ENCODE measurements at regions not wholly inside any gene's neighbourhood (a gene's known extent, or its start where the extent isn't known, plus 50 kb on each side); places are given as distances from the start of the nearest gene placed in this dataset.

DNA sequence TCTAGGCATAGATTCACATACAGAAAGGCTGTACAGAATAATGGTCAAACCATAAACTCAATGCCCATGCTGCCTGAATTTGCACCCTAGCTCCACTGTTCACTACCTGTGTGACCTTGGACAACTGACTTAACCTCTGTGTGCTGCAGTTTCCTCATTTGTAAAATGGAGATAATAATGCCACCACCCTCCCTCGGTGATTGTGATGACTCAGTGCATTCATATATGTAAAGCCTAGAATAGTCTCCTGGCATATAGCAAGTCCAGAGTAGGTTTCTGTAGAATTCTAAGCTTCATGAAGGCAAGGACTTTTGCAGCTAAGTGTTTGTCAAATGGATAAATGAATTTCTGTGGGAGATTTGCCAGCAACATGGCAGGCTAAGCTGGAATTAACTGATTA lies 297.8 kb upstream of the NR4A3 start:
- no peaks in the 10 kb centered on the region for H3K36me3 ChIP-seq (ENCODE audit: insufficient read depth)
- no peaks in the 10 kb centered on the region for H3K79me2 ChIP-seq (ENCODE audit: insufficient read depth, low read depth)
- H4K20me1 ChIP-seq (ENCODE audit: insufficient read depth) = no peaks in the 10 kb centered on the region
- H3K4me3 ChIP-seq (IDR thresholded peaks at IDR 0.05; ENCODE audit: insufficient read depth, low read depth, low read length) = no peak overlapping the region
- no peak overlapping the region for H2AFZ ChIP-seq (ENCODE audit: low read depth)
- no peaks in the 10 kb centered on the region for H3K27me3 ChIP-seq (ENCODE audit: insufficient read depth, low read depth)
- H3K4me2 ChIP-seq = no peak overlapping the region
- H3K4me1 ChIP-seq (ENCODE audit: low read depth, poor library complexity, severe bottlenecking) = no peaks in the 10 kb centered on the region
- TF ChIP-seq, protein P1, sequence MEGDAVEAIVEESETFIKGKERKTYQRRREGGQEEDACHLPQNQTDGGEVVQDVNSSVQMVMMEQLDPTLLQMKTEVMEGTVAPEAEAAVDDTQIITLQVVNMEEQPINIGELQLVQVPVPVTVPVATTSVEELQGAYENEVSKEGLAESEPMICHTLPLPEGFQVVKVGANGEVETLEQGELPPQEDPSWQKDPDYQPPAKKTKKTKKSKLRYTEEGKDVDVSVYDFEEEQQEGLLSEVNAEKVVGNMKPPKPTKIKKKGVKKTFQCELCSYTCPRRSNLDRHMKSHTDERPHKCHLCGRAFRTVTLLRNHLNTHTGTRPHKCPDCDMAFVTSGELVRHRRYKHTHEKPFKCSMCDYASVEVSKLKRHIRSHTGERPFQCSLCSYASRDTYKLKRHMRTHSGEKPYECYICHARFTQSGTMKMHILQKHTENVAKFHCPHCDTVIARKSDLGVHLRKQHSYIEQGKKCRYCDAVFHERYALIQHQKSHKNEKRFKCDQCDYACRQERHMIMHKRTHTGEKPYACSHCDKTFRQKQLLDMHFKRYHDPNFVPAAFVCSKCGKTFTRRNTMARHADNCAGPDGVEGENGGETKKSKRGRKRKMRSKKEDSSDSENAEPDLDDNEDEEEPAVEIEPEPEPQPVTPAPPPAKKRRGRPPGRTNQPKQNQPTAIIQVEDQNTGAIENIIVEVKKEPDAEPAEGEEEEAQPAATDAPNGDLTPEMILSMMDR (conservative IDR thresholded peaks at IDR 0.05; ENCODE audit: low read depth, low read length) = no peak
- no peak overlapping the region for H3K9ac ChIP-seq
- no peak overlapping the region for H3K27ac ChIP-seq

DNA sequence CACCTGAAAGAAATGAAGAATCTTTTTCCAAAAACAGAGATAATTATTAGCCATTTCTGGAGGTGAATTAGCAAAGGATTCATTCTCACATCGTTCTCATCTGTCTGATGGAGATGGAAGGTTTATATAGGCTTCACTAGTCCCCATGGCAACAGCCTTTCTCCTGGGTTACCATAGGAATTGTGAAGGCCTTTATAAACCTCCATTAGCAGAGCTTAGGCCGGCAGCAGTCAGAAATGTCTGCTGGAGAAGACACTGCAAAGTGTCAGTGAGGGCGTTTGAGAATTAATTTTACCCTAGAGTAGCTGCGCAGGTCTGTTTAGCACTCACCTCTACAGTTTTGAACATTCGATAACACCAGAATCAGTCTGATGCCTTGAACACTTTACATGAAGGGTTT lies 290.4 kb upstream of the NR4A3 start:
- TF ChIP-seq, protein P1 (conservative IDR thresholded peaks at IDR 0.05; ENCODE audit: low read depth, low read length) = no peak
- H3K9ac ChIP-seq = no peak overlapping the region
- no peaks in the 10 kb centered on the region for H3K27me3 ChIP-seq (ENCODE audit: insufficient read depth, low read depth)
- H3K4me1 ChIP-seq (ENCODE audit: low read depth, poor library complexity, severe bottlenecking) = peaks cover 21% of the 10 kb centered on the region
- no peak overlapping the region for H3K27ac ChIP-seq
- H3K79me2 ChIP-seq (ENCODE audit: insufficient read depth, low read depth) = no peaks in the 10 kb centered on the region
- no peak overlapping the region for H3K4me3 ChIP-seq (IDR thresholded peaks at IDR 0.05; ENCODE audit: insufficient read depth, low read depth, low read length)
- H3K36me3 ChIP-seq (ENCODE audit: insufficient read depth) = no peaks in the 10 kb centered on the region
- no peak overlapping the region for H3K4me2 ChIP-seq
- no peaks in the 10 kb centered on the region for H4K20me1 ChIP-seq (ENCODE audit: insufficient read depth)
- no peak overlapping the region for H2AFZ ChIP-seq (ENCODE audit: low read depth)

DNA sequence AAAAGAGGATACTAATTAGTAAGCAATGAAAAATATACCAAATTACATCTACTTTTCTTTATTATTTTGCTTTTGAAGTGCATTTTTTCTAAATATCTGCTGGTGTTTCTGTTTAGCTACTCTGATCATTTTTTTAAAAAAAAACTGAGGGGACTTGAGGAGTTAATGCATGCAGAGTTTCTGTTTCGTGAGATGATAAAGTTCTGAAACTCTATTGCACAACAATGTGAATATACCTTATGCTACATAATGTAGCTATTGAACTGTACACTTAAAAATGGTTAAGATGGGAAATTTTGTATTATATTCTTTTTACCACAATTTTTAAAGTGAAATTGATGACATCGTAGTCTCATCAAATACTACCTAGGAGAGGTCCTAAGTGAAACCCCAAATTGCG lies 288.3 kb upstream of the NR4A3 start:
- Histone ChIP-seq H3K27me3 (ENCODE audit: insufficient read depth, low read depth) (no peaks in the 10 kb centered on the region), H3K79me2 (ENCODE audit: insufficient read depth, low read depth) (no peaks in the 10 kb centered on the region), H3K27ac (peak overlapping the region; percentile 1; the same call in 1 of the 2 replicates), H2AFZ (ENCODE audit: low read depth) (peak overlapping the region; percentile 13; the same call in 1 of the 2 replicates), H3K4me3 (IDR thresholded peaks at IDR 0.05; ENCODE audit: insufficient read depth, low read depth, low read length) (no peak overlapping the region), H3K9ac (no peak overlapping the region), H3K4me1 (ENCODE audit: low read depth, poor library complexity, severe bottlenecking) (peaks cover 21% of the 10 kb centered on the region), H3K4me2 (peak overlapping the region; percentile 56), H3K36me3 (ENCODE audit: insufficient read depth) (no peaks in the 10 kb centered on the region), H4K20me1 (ENCODE audit: insufficient read depth) (no peaks in the 10 kb centered on the region)
- TF ChIP-seq, protein P1 (conservative IDR thresholded peaks at IDR 0.05; ENCODE audit: low read depth, low read length) = no peak

DNA sequence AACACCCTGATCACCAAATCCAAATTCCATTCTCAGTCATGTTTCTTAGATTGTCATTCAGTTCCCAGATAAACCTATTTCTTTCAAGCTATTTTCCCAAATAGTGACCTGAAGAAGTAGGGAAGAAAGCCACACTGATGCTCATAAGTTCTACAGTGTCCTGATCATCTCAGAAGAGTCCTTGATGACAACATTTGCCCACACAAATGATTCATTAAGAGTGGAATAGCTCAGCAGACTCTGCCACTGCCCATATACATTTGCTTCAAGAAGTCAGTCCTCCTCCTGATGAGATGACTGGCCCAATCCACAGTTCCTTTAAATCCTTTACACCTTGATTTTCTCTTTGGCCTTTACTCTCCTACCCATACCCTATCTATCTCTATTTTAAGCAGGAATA lies 283.7 kb upstream of the NR4A3 start:
- no peaks in the 10 kb centered on the region for H3K27me3 ChIP-seq (ENCODE audit: insufficient read depth, low read depth)
- no peak overlapping the region for H2AFZ ChIP-seq (ENCODE audit: low read depth)
- H3K36me3 ChIP-seq (ENCODE audit: insufficient read depth) = no peaks in the 10 kb centered on the region
- TF ChIP-seq, protein P1 (conservative IDR thresholded peaks at IDR 0.05; ENCODE audit: low read depth, low read length) = no peak
- no peaks in the 10 kb centered on the region for H3K79me2 ChIP-seq (ENCODE audit: insufficient read depth, low read depth)
- H3K4me2 ChIP-seq = no peak overlapping the region
- H3K27ac ChIP-seq = no peak overlapping the region
- H3K4me1 ChIP-seq (ENCODE audit: low read depth, poor library complexity, severe bottlenecking) = peaks cover 30% of the 10 kb centered on the region
- H3K9ac ChIP-seq = no peak overlapping the region
- H4K20me1 ChIP-seq (ENCODE audit: insufficient read depth) = no peaks in the 10 kb centered on the region
- no peak overlapping the region for H3K4me3 ChIP-seq (IDR thresholded peaks at IDR 0.05; ENCODE audit: insufficient read depth, low read depth, low read length)
